ENCODE measurements at regions not wholly inside any gene's neighbourhood (a gene's known extent, or its start where the extent isn't known, plus 50 kb on each side); places are given as distances from the start of the nearest gene placed in this dataset.

DNA sequence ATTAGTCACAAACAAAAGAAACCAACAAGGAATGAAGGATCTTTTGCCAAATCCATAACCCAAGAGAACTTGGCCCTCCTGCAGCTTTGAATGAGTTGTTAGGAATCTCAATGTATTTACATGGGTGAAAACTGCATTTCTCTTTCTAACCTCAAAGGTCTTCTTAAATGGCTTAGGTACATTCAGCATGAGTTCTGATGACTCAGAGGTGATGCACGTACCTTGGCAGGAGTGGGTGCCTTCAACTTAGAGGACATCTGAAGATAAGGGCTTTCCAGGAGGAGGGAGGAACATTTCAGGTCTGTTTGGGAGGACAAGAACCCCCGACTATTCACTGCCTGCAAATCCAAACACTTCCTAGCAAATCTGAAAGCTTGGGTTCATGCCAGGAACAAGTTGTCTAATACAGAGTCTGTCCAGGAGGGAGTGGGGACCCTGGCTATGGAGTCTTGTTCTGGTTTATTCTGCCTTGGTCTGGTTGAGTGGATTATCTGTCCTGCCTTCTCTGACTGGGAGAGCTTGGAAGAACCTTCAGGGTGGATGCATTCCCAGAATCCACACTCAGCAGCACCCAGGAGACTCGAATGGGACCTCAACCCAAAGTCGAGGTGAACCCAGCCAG is 65.7 kb downstream of the IRX2 start:
- no peak overlapping the region for H3K4me3 ChIP-seq (ENCODE audit: control insufficient read depth in 1 of 7, extremely low read depth in 1 of 7, insufficient read depth in 4 of 7, low read depth in 2 of 7, low read length in 6 of 7)
- H3K27me3 ChIP-seq (replicated peaks in 2 of 5; ENCODE audit: control insufficient read depth in 4 of 5, insufficient read depth in 5 of 5, low read length in 4 of 5), result no peaks in the 10 kb centered on the region
- 72% methylated on average over 3 of the region's 4 CpGs for WGBS (ENCODE audit: insufficient coverage)
- H3K27ac ChIP-seq (ENCODE audit: insufficient read depth in 1 of 2, low read depth in 1 of 2, low read length in 2 of 2, poor library complexity in 1 of 2, severe bottlenecking in 2 of 2), result no peak overlapping the region
- no peaks in the 10 kb centered on the region for H3K4me1 ChIP-seq (ENCODE audit: control extremely low read depth in 1 of 4, control insufficient read depth in 4 of 4, insufficient read depth in 4 of 4, low read length in 3 of 4)
- ChIA-PET POLR2A (no interaction called here), CTCF (no interaction called here)
- H3K36me3 ChIP-seq (ENCODE audit: control insufficient read depth in 4 of 4, insufficient read depth in 4 of 4, low read length in 3 of 4), result no peaks in the 10 kb centered on the region
- H3K9me3 ChIP-seq (ENCODE audit: control extremely low read depth in 1 of 5, control insufficient read depth in 4 of 5, insufficient read depth in 2 of 5, low read depth in 1 of 5, low read length in 4 of 5), result no peaks in the 10 kb centered on the region
- no peak for DNase-seq

GRCh38 chr5:2684606-2685005 is 66.9 kb downstream of the IRX2 start:
- Histone ChIP-seq H3K36me3 (ENCODE audit: control insufficient read depth in 4 of 4, insufficient read depth in 4 of 4, low read length in 3 of 4) (no peaks in the 10 kb centered on the region), H3K27me3 (replicated peaks in 2 of 5; ENCODE audit: control insufficient read depth in 4 of 5, insufficient read depth in 5 of 5, low read length in 4 of 5) (no peaks in the 10 kb centered on the region), H3K27ac (ENCODE audit: insufficient read depth in 1 of 2, low read depth in 1 of 2, low read length in 2 of 2, poor library complexity in 1 of 2, severe bottlenecking in 2 of 2) (no peak overlapping the region), H3K4me3 (ENCODE audit: control insufficient read depth in 1 of 7, extremely low read depth in 1 of 7, insufficient read depth in 4 of 7, low read depth in 2 of 7, low read length in 6 of 7) (no peak overlapping the region), H3K4me1 (ENCODE audit: control extremely low read depth in 1 of 4, control insufficient read depth in 4 of 4, insufficient read depth in 4 of 4, low read length in 3 of 4) (no peaks in the 10 kb centered on the region), H3K9me3 (ENCODE audit: control extremely low read depth in 1 of 5, control insufficient read depth in 4 of 5, insufficient read depth in 2 of 5, low read depth in 1 of 5, low read length in 4 of 5) (no peaks in the 10 kb centered on the region)
- no peak for DNase-seq
- 86% methylated on average over 4 of the region's 11 CpGs for WGBS (ENCODE audit: insufficient coverage)
- ChIA-PET CTCF (no interaction called here), POLR2A (no interaction called here)

GRCh38 chr5:2683720-2684119 is 67.8 kb downstream of the IRX2 start:
- ChIA-PET POLR2A (no interaction called here), CTCF (no interaction called here)
- Histone ChIP-seq H3K27me3 (replicated peaks in 2 of 5; ENCODE audit: control insufficient read depth in 4 of 5, insufficient read depth in 5 of 5, low read length in 4 of 5) (no peaks in the 10 kb centered on the region), H3K4me3 (ENCODE audit: control insufficient read depth in 1 of 7, extremely low read depth in 1 of 7, insufficient read depth in 4 of 7, low read depth in 2 of 7, low read length in 6 of 7) (no peak overlapping the region), H3K36me3 (ENCODE audit: control insufficient read depth in 4 of 4, insufficient read depth in 4 of 4, low read length in 3 of 4) (no peaks in the 10 kb centered on the region), H3K4me1 (ENCODE audit: control extremely low read depth in 1 of 4, control insufficient read depth in 4 of 4, insufficient read depth in 4 of 4, low read length in 3 of 4) (no peaks in the 10 kb centered on the region), H3K9me3 (ENCODE audit: control extremely low read depth in 1 of 5, control insufficient read depth in 4 of 5, insufficient read depth in 2 of 5, low read depth in 1 of 5, low read length in 4 of 5) (no peaks in the 10 kb centered on the region), H3K27ac (ENCODE audit: insufficient read depth in 1 of 2, low read depth in 1 of 2, low read length in 2 of 2, poor library complexity in 1 of 2, severe bottlenecking in 2 of 2) (no peak overlapping the region)
- 87% methylated on average over 8 of the region's 14 CpGs for WGBS (ENCODE audit: insufficient coverage)
- no peak for DNase-seq

DNA sequence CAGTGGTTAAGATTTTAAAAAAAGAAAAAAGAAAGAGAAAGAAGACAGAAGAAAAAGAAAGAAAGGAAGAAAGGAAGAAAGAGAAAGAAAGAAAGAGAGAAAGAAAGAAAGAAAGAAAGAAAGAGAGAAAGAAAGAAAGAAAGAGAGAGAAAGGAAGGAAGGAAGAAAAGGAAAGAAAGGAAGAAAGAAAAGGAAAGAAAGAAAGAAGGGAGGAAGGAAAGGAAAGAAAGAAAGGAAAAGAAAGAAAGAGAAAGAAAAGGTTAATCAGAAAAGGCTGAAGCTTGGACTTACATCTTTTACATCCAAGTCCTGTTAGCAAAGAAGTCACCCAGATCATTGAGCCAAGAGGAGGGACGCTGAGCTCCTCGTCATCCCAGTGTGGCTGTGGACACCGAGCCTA is 70.0 kb downstream of the IRX2 start:
- no peaks in the 10 kb centered on the region for H3K27me3 ChIP-seq (replicated peaks in 2 of 5; ENCODE audit: control insufficient read depth in 4 of 5, insufficient read depth in 5 of 5, low read length in 4 of 5)
- H3K4me1 ChIP-seq (ENCODE audit: control extremely low read depth in 1 of 4, control insufficient read depth in 4 of 4, insufficient read depth in 4 of 4, low read length in 3 of 4), result no peaks in the 10 kb centered on the region
- H3K27ac ChIP-seq (ENCODE audit: insufficient read depth in 1 of 2, low read depth in 1 of 2, low read length in 2 of 2, poor library complexity in 1 of 2, severe bottlenecking in 2 of 2), result no peak overlapping the region
- no peak overlapping the region for H3K4me3 ChIP-seq (ENCODE audit: control insufficient read depth in 1 of 7, extremely low read depth in 1 of 7, insufficient read depth in 4 of 7, low read depth in 2 of 7, low read length in 6 of 7)
- CTCF ChIA-PET, result no interaction called here
- 92% methylated on average over 2 of the region's 3 CpGs for WGBS (ENCODE audit: insufficient coverage)
- no peak for DNase-seq
- POLR2A ChIA-PET, result no interaction called here
- H3K9me3 ChIP-seq (ENCODE audit: control extremely low read depth in 1 of 5, control insufficient read depth in 4 of 5, insufficient read depth in 2 of 5, low read depth in 1 of 5, low read length in 4 of 5), result peaks cover 0 to 3% (median 0%) of the 10 kb centered on the region in 5 experiments
- no peaks in the 10 kb centered on the region for H3K36me3 ChIP-seq (ENCODE audit: control insufficient read depth in 4 of 4, insufficient read depth in 4 of 4, low read length in 3 of 4)

- Histone ChIP-seq H3K27me3 (replicated peaks in 2 of 5; ENCODE audit: control insufficient read depth in 4 of 5, insufficient read depth in 5 of 5, low read length in 4 of 5) (no peaks in the 10 kb centered on the region), H3K27ac (ENCODE audit: insufficient read depth in 1 of 2, low read depth in 1 of 2, low read length in 2 of 2, poor library complexity in 1 of 2, severe bottlenecking in 2 of 2) (no peak overlapping the region), H3K4me3 (ENCODE audit: control insufficient read depth in 1 of 7, extremely low read depth in 1 of 7, insufficient read depth in 4 of 7, low read depth in 2 of 7, low read length in 6 of 7) (no peak overlapping the region), H3K4me1 (ENCODE audit: control extremely low read depth in 1 of 4, control insufficient read depth in 4 of 4, insufficient read depth in 4 of 4, low read length in 3 of 4) (no peaks in the 10 kb centered on the region), H3K9me3 (ENCODE audit: control extremely low read depth in 1 of 5, control insufficient read depth in 4 of 5, insufficient read depth in 2 of 5, low read depth in 1 of 5, low read length in 4 of 5) (peaks cover 0 to 3% (median 0%) of the 10 kb centered on the region in 5 experiments), H3K36me3 (ENCODE audit: control insufficient read depth in 4 of 4, insufficient read depth in 4 of 4, low read length in 3 of 4) (no peaks in the 10 kb centered on the region)
- ChIA-PET POLR2A (no interaction called here), CTCF (no interaction called here)
- no peak for DNase-seq
- WGBS (ENCODE audit: insufficient coverage), result 93% methylated on average over 2 of the region's 2 CpGs
Observed at GRCh38 chr5:2680979-2681378, 70.5 kb downstream of the IRX2 start.

DNA sequence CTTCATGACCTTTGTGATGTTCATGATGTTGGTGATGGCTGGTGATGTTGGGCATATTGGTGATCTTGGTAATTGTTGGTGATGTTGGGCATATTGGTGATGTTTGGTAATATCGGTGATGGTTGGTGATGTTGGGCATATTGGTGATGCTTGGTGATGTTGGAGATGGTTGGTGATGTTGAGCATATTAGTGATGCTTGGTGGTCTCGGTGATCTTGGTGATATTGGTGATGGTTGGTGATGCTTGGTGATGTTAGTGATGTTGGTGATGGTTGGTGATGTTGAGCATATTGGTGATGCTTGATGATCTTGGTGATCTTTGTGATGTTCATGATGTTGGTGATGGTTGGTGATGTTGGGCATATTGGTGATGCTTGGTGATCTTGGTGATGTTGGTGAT is 73.8 kb downstream of the IRX2 start:
- H3K4me1 ChIP-seq (ENCODE audit: control extremely low read depth in 1 of 4, control insufficient read depth in 4 of 4, insufficient read depth in 4 of 4, low read length in 3 of 4), result no peaks in the 10 kb centered on the region
- no peak for DNase-seq
- POLR2A ChIA-PET, result no interaction called here
- H3K27me3 ChIP-seq (replicated peaks in 2 of 5; ENCODE audit: control insufficient read depth in 4 of 5, insufficient read depth in 5 of 5, low read length in 4 of 5), result no peaks in the 10 kb centered on the region
- WGBS (ENCODE audit: insufficient coverage), result 100% methylated on average over 1 of the region's 2 CpGs
- peaks cover 0 to 3% (median 0%) of the 10 kb centered on the region in 5 experiments for H3K9me3 ChIP-seq (ENCODE audit: control extremely low read depth in 1 of 5, control insufficient read depth in 4 of 5, insufficient read depth in 2 of 5, low read depth in 1 of 5, low read length in 4 of 5)
- no peak overlapping the region for H3K4me3 ChIP-seq (ENCODE audit: control insufficient read depth in 1 of 7, extremely low read depth in 1 of 7, insufficient read depth in 4 of 7, low read depth in 2 of 7, low read length in 6 of 7)
- H3K27ac ChIP-seq (ENCODE audit: insufficient read depth in 1 of 2, low read depth in 1 of 2, low read length in 2 of 2, poor library complexity in 1 of 2, severe bottlenecking in 2 of 2), result no peak overlapping the region
- no peaks in the 10 kb centered on the region for H3K36me3 ChIP-seq (ENCODE audit: control insufficient read depth in 4 of 4, insufficient read depth in 4 of 4, low read length in 3 of 4)
- CTCF ChIA-PET, result no interaction called here

DNA sequence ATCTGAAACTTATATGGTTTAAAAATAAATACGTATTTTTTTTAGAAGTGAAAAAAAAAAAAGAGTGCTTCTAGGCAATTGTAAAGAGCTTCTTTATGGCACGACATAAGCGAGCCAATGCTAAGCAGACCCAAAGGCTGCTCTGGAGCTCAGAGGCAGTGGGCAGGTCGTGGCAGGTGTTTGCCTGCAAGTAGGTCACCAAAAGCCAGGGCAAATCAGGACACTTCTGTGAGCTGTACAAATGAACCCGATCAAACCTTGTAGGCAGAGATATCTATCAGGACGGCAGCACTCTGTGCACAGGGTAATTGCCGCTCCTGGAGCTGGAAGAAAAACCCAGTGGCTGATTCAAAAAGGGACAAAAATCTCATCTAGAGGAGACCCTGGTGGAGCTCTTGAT is 75.9 kb downstream of the IRX2 start:
- Histone ChIP-seq H3K36me3 (ENCODE audit: control insufficient read depth in 4 of 4, insufficient read depth in 4 of 4, low read length in 3 of 4) (no peaks in the 10 kb centered on the region), H3K9me3 (ENCODE audit: control extremely low read depth in 1 of 5, control insufficient read depth in 4 of 5, insufficient read depth in 2 of 5, low read depth in 1 of 5, low read length in 4 of 5) (peaks cover 0 to 3% (median 0%) of the 10 kb centered on the region in 5 experiments), H3K4me1 (ENCODE audit: control extremely low read depth in 1 of 4, control insufficient read depth in 4 of 4, insufficient read depth in 4 of 4, low read length in 3 of 4) (no peaks in the 10 kb centered on the region), H3K27me3 (replicated peaks in 2 of 5; ENCODE audit: control insufficient read depth in 4 of 5, insufficient read depth in 5 of 5, low read length in 4 of 5) (no peaks in the 10 kb centered on the region), H3K27ac (ENCODE audit: insufficient read depth in 1 of 2, low read depth in 1 of 2, low read length in 2 of 2, poor library complexity in 1 of 2, severe bottlenecking in 2 of 2) (no peak overlapping the region), H3K4me3 (ENCODE audit: control insufficient read depth in 1 of 7, extremely low read depth in 1 of 7, insufficient read depth in 4 of 7, low read depth in 2 of 7, low read length in 6 of 7) (no peak overlapping the region)
- WGBS (ENCODE audit: insufficient coverage), result 87% methylated on average over 7 of the region's 7 CpGs
- POLR2A ChIA-PET, result no interaction called here
- DNase-seq, result no peak
- CTCF ChIA-PET, result interaction anchor here (0.6 kb wide), 1 partner anchor 877 kb away, joined by 3 read pairs; no protein-coding TSS in a partner anchor
